SU-DHL-6 (cell line): ENCODE measurements at regions not wholly inside any gene's neighbourhood (a gene's known extent, or its start where the extent isn't known, plus 50 kb on each side); places are given as distances from the start of the nearest gene placed in this dataset.

Source experiments
- H2AFZ ChIP-seq: fragments of 200-600 bp; sonication (generic); 2 replicates; pipeline ENCODE4 v1.6.1; 2014; ENCODE audit warnings: low read depth, mild to moderate bottlenecking, moderate library complexity, mixed read lengths, antibody characterized with exemption, low read length; ENCODE audit not compliant: severe bottlenecking
- H3F3A ChIP-seq: fragments of 200-600 bp; shearing (Covaris generic); 2 replicates; pipeline ENCODE4 v1.6.0; 2016; ENCODE audit warnings: antibody characterized with exemption, mild to moderate bottlenecking; ENCODE audit not compliant: insufficient read depth
- H3K27ac ChIP-seq: fragments of 200-600 bp; sonication (generic); 2 replicates; pipeline ENCODE4 v1.5.1; 2016; ENCODE audit warnings: low read depth, mild to moderate bottlenecking, low read length, moderate library complexity, mixed read lengths
- H3K27me3 ChIP-seq: fragments of 200-600 bp; sonication (generic), shearing (Covaris generic); 2 replicates; pipeline ENCODE4 v1.6.0; 2014; ENCODE audit warnings: mild to moderate bottlenecking, low read length
- H3K36me3 ChIP-seq: fragments of 200-600 bp; sonication (generic); 2 replicates; pipeline ENCODE4 v1.6.1; 2014; ENCODE audit warnings: mild to moderate bottlenecking, low read length, mixed read lengths
- H3K4me2 ChIP-seq: fragments of 300-600, 200-600 bp; shearing (Covaris generic), sonication (generic); 2 replicates; pipeline ENCODE4 v1.6.0; 2014; ENCODE audit warnings: low read length, low read depth, mild to moderate bottlenecking; ENCODE audit not compliant: poor library complexity, severe bottlenecking
- H3K4me3 ChIP-seq: fragments of 200-600 bp; sonication (generic); 2 replicates; pipeline ENCODE4 v1.5.1; 2014; ENCODE audit warnings: antibody characterized with exemption, low read length, mild to moderate bottlenecking, mixed read lengths; ENCODE audit not compliant: insufficient read depth, poor library complexity, severe bottlenecking
- H3K79me2 ChIP-seq: fragments of 200-600 bp; sonication (generic); 2 replicates; pipeline ENCODE4 v1.6.1; 2014; ENCODE audit warnings: mild to moderate bottlenecking, low read length, moderate library complexity; ENCODE audit not compliant: insufficient read depth
- H3K9ac ChIP-seq: fragments of 200-600 bp; sonication (generic); 2 replicates; pipeline ENCODE4 v1.7.0; 2014; ENCODE audit warnings: mild to moderate bottlenecking, low read length
- H3K9me2 ChIP-seq: fragments of 200-600 bp; sonication (generic); replicated peaks from 2 replicates; pipeline ENCODE4 v1.6.1; 2014; ENCODE audit warnings: low read length; ENCODE audit not compliant: insufficient read depth
- H3K9me3 ChIP-seq: fragments of 200-600 bp; sonication (generic); 2 replicates; pipeline ENCODE4 v1.6.1; 2014; ENCODE audit warnings: low read length, mixed read lengths; ENCODE audit not compliant: insufficient read depth
- H4K20me1 ChIP-seq: fragments of 200-600 bp; sonication (generic); 2 replicates; pipeline ENCODE4 v1.6.1; 2014; ENCODE audit warnings: low read depth, mild to moderate bottlenecking, antibody characterized with exemption, low read length, moderate library complexity, mixed read lengths
- EZH2phosphoT487 ChIP-seq: fragments of 200-600 bp; sonication (generic), shearing (Covaris generic); conservative IDR thresholded peaks from 2 replicates; pipeline ENCODE4 v1.6.1; 2018; ENCODE audit warnings: mild to moderate bottlenecking, antibody characterized with exemption, low read length, moderate library complexity, mixed read lengths
- TF ChIP-seq, protein P1 (sequence below): fragments of 200-600 bp; sonication (generic); IDR thresholded peaks from one replicate; pipeline ENCODE4 v1.5.1; 2017; ENCODE audit warnings: antibody characterized with exemption, mild to moderate bottlenecking, low read length, moderate library complexity; ENCODE audit not compliant: insufficient read depth, poor library complexity, severe bottlenecking

GRCh38 chr2:105610576-105611332 lies 134.0 kb upstream of the NCK2 start:
- Histone ChIP-seq H3K79me2 (no peaks in the 10 kb centered on the region), H3K9me3 (no peaks in the 10 kb centered on the region), H3K4me2 (no peak overlapping the region), H3K9me2 (no peaks in the 10 kb centered on the region), H3K27me3 (no peaks in the 10 kb centered on the region), H3K4me3 (no peak overlapping the region), H2AFZ (no peak overlapping the region), H3K27ac (no peak overlapping the region), H4K20me1 (no peaks in the 10 kb centered on the region), H3K9ac (no peak overlapping the region), H3F3A (no peaks in the 10 kb centered on the region), H3K36me3 (no peaks in the 10 kb centered on the region)
- no peak for TF ChIP-seq EZH2phosphoT487
- TF ChIP-seq, protein P1, sequence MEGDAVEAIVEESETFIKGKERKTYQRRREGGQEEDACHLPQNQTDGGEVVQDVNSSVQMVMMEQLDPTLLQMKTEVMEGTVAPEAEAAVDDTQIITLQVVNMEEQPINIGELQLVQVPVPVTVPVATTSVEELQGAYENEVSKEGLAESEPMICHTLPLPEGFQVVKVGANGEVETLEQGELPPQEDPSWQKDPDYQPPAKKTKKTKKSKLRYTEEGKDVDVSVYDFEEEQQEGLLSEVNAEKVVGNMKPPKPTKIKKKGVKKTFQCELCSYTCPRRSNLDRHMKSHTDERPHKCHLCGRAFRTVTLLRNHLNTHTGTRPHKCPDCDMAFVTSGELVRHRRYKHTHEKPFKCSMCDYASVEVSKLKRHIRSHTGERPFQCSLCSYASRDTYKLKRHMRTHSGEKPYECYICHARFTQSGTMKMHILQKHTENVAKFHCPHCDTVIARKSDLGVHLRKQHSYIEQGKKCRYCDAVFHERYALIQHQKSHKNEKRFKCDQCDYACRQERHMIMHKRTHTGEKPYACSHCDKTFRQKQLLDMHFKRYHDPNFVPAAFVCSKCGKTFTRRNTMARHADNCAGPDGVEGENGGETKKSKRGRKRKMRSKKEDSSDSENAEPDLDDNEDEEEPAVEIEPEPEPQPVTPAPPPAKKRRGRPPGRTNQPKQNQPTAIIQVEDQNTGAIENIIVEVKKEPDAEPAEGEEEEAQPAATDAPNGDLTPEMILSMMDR = no peak

DNA sequence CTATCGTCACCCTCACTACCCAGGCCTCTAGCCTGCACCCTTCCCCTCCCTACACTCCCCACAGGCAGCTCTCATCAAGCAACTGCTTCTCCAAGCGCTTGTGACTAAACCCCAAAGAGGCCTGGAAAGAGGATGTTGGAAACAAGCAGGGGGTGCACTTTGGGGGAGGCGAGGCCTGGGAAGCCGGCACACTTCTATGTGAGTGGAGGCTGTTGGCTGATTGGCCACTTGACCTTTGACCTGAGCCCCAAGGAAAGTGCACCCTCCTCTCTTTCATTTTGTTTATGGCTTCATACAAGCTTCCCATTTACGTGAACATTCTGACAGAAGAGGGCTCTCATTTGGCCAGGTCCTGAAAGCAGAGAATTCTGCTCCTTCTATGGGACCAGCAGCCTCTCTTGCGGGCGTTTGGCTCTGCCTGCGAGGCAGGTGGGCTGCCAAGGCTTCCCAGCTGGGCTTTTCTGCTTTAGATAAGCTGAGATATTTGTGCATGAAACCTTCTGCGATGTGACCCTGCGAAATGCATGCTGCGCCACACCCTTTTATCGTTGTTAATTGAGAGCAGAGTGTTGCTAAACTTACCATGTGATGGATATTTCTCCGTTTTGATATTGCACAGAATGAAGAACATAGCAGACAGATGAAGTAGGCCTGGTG lies 134.8 kb upstream of the NCK2 start:
- no peaks in the 10 kb centered on the region for H3K27me3 ChIP-seq
- H4K20me1 ChIP-seq = no peaks in the 10 kb centered on the region
- H3K9me3 ChIP-seq = no peaks in the 10 kb centered on the region
- H3K27ac ChIP-seq = no peak overlapping the region
- H3K4me3 ChIP-seq = no peak overlapping the region
- H3K36me3 ChIP-seq = no peaks in the 10 kb centered on the region
- H3K9ac ChIP-seq = no peak overlapping the region
- H3K4me2 ChIP-seq = no peak overlapping the region
- no peaks in the 10 kb centered on the region for H3F3A ChIP-seq
- no peak overlapping the region for H2AFZ ChIP-seq
- TF ChIP-seq, protein P1 = no peak
- TF ChIP-seq EZH2phosphoT487 = no peak
- no peaks in the 10 kb centered on the region for H3K79me2 ChIP-seq
- no peaks in the 10 kb centered on the region for H3K9me2 ChIP-seq

- H3K9me2 ChIP-seq = no peaks in the 10 kb centered on the region
- TF ChIP-seq EZH2phosphoT487 = no peak
- no peaks in the 10 kb centered on the region for H3K79me2 ChIP-seq
- H3K4me3 ChIP-seq = no peak overlapping the region
- H3K27ac ChIP-seq = no peak overlapping the region
- no peaks in the 10 kb centered on the region for H3F3A ChIP-seq
- H3K27me3 ChIP-seq = no peaks in the 10 kb centered on the region
- no peak overlapping the region for H3K9ac ChIP-seq
- H3K36me3 ChIP-seq = no peaks in the 10 kb centered on the region
- H3K4me2 ChIP-seq = no peak overlapping the region
- H4K20me1 ChIP-seq = no peaks in the 10 kb centered on the region
- H2AFZ ChIP-seq = no peak overlapping the region
- H3K9me3 ChIP-seq = no peaks in the 10 kb centered on the region
Observed at GRCh38 chr2:105607920-105608504, 136.7 kb upstream of the NCK2 start.

- Histone ChIP-seq H3K27ac (no peak overlapping the region), H2AFZ (no peak overlapping the region), H3K9me3 (no peaks in the 10 kb centered on the region), H3K36me3 (no peaks in the 10 kb centered on the region), H3K9ac (no peak overlapping the region), H3K27me3 (no peaks in the 10 kb centered on the region), H3K4me3 (no peak overlapping the region), H4K20me1 (no peaks in the 10 kb centered on the region), H3F3A (no peaks in the 10 kb centered on the region), H3K4me2 (no peak overlapping the region), H3K79me2 (no peaks in the 10 kb centered on the region), H3K9me2 (no peaks in the 10 kb centered on the region)
- no peak for TF ChIP-seq EZH2phosphoT487
- TF ChIP-seq, protein P1 = no peak
Observed at GRCh38 chr2:105606081-105606480, 138.6 kb upstream of the NCK2 start.
